H1 (cell line): ENCODE measurements at regions not wholly inside any gene's neighbourhood (a gene's known extent, or its start where the extent isn't known, plus 50 kb on each side); places are given as distances from the start of the nearest gene placed in this dataset.

Experiments
- CTCF ChIA-PET: fragments of 300-600 bp; sonication (Branson Sonifier 250); formaldehyde crosslinking; loops from one replicate; lab custom pipeline; 2021; ENCODE audit not compliant: partially characterized antibody; lab: Charles Lee
- POLR2A ChIA-PET: fragments of 300-600 bp; sonication (Branson Sonifier 250); formaldehyde crosslinking; loops from one replicate; lab custom pipeline; 2021; ENCODE audit warnings: inconsistent platforms; ENCODE audit not compliant: partially characterized antibody; lab: Charles Lee
- DNase-seq, 2 experiments: peaks; one replicate each; pipeline versions ENCODE4 v3.0.0 to v3.0.0-alpha.2; 2010 to 2022; ENCODE audit warnings: low spot score in 2 of 2, low read depth in 1 of 2, mixed read lengths in 1 of 2
- FAIRE-seq: peaks from 2 replicates; lab custom pipeline; 2011; peaks lifted over from hg19 to GRCh38; lab: Jason Lieb, UNC
- H2AFZ ChIP-seq: 2 replicates; pipeline ENCODE4 v1.8.1; 2012; ENCODE audit warnings: low read length, inconsistent platforms
- H2AK5ac ChIP-seq: 2 replicates; pipeline ENCODE4 v1.6.1; 2013; ENCODE audit warnings: low read depth, low read length
- H2BK120ac ChIP-seq: replicated peaks from 2 replicates; pipeline ENCODE3; 2013; ENCODE audit warnings: low read depth, low read length, inconsistent platforms
- H2BK12ac ChIP-seq: 2 replicates; pipeline ENCODE4 v1.6.1; 2013; ENCODE audit warnings: low read depth, low read length
- H2BK15ac ChIP-seq: 2 replicates; pipeline ENCODE4 v1.6.1; 2013; ENCODE audit warnings: low read length
- H2BK20ac ChIP-seq: 2 replicates; pipeline ENCODE4 v1.6.1; 2013; ENCODE audit warnings: low read length
- H2BK5ac ChIP-seq: 2 replicates; pipeline ENCODE4 v1.6.1; 2013; ENCODE audit warnings: low read depth, low read length
- H3K14ac ChIP-seq: 2 replicates; pipeline ENCODE4 v1.6.1; 2013; ENCODE audit warnings: inconsistent platforms; ENCODE audit not compliant: insufficient read length
- H3K18ac ChIP-seq: 2 replicates; pipeline ENCODE4 v1.6.1; 2013; ENCODE audit warnings: low read length; ENCODE audit errors: extremely low read depth
- H3K23ac ChIP-seq: 2 replicates; pipeline ENCODE4 v1.6.1; 2013; ENCODE audit warnings: inconsistent platforms; ENCODE audit not compliant: insufficient read length
- H3K23me2 ChIP-seq: 2 replicates; pipeline ENCODE4 v1.6.1; 2013; ENCODE audit warnings: low read depth, low read length
- H3K27ac ChIP-seq: 2 replicates; pipeline ENCODE4 v1.6.1; 2011; ENCODE audit warnings: low read depth, low read length, inconsistent platforms
- H3K27me3 ChIP-seq, 4 experiments: replicated peaks in 1 of 4; 1 replicate in 1 of 4; 2 replicates in 3 of 4; pipeline versions ENCODE4 v1.6.1 to v1.8.1; 2011 to 2013; ENCODE audit warnings: low read length in 3 of 4, mild to moderate bottlenecking in 3 of 4, inconsistent platforms in 2 of 4, mixed read lengths in 2 of 4, moderate library complexity in 1 of 4; ENCODE audit not compliant: control insufficient read depth in 3 of 4, insufficient read depth in 3 of 4; ENCODE audit errors: extremely low read depth in 1 of 4
- H3K36me3 ChIP-seq, 4 experiments: 2 replicates each; pipeline versions ENCODE4 v1.6.1 to v1.8.1; 2011 to 2013; ENCODE audit warnings: mild to moderate bottlenecking in 4 of 4, low read length in 3 of 4, moderate library complexity in 2 of 4, control low read depth in 1 of 4, inconsistent platforms in 1 of 4; ENCODE audit not compliant: insufficient read depth in 4 of 4, control insufficient read depth in 2 of 4
- H3K4ac ChIP-seq: replicated peaks from 2 replicates; pipeline ENCODE3; 2013; ENCODE audit warnings: low read length, low read depth, mixed read lengths, inconsistent platforms; ENCODE audit not compliant: insufficient read length
- H3K4me1 ChIP-seq, 4 experiments: replicated peaks in 1 of 4; 1 replicate in 1 of 4; 2 replicates in 3 of 4; pipeline versions ENCODE4 v1.6.1 to v1.8.1; 2011 to 2013; ENCODE audit warnings: low read length in 3 of 4, inconsistent platforms in 2 of 4, mixed read lengths in 1 of 4; ENCODE audit not compliant: insufficient read depth in 4 of 4, control insufficient read depth in 3 of 4
- H3K4me2 ChIP-seq, 2 experiments: 2 replicates each; pipeline versions ENCODE4 v1.6.1 to v1.8.1; 2011 to 2013; ENCODE audit warnings: low read depth in 2 of 2, low read length in 2 of 2, control low read depth in 1 of 2, inconsistent platforms in 1 of 2, mild to moderate bottlenecking in 1 of 2; ENCODE audit not compliant: insufficient read depth in 1 of 2
- H3K4me3 ChIP-seq, 4 experiments: fragments of 200-600, 300-600 bp in 1 of 4; sonication (generic), shearing (Covaris generic), sonication (Bioruptor Twin) in 1 of 4; 2 replicates each; pipeline versions ENCODE4 v1.5.1 to v1.8.1; 2011 to 2016; ENCODE audit warnings: low read length in 4 of 4, low read depth in 3 of 4, control low read depth in 2 of 4, inconsistent platforms in 2 of 4, mild to moderate bottlenecking in 2 of 4, mixed read lengths in 1 of 4, moderate library complexity in 1 of 4; ENCODE audit not compliant: insufficient read depth in 2 of 4; ENCODE audit errors: extremely low read depth in 1 of 4
- H3K56ac ChIP-seq: replicated peaks from 2 replicates; pipeline ENCODE3; 2013; ENCODE audit warnings: low read depth, mild to moderate bottlenecking, mixed read lengths, low read length, inconsistent platforms; ENCODE audit not compliant: insufficient read length
- H3K79me1 ChIP-seq: 2 replicates; pipeline ENCODE4 v1.6.1; 2013; ENCODE audit warnings: low read depth, low read length, control low read depth
- H3K79me2 ChIP-seq, 2 experiments: 2 replicates each; pipeline versions ENCODE4 v1.6.1 to v1.8.1; 2012 to 2013; ENCODE audit warnings: low read length in 2 of 2, mild to moderate bottlenecking in 2 of 2, inconsistent platforms in 1 of 2; ENCODE audit not compliant: insufficient read depth in 2 of 2, control insufficient read depth in 1 of 2
- H3K9ac ChIP-seq, 4 experiments: replicated peaks in 1 of 4; 1 replicate in 1 of 4; 2 replicates in 3 of 4; pipeline versions ENCODE4 v1.6.1 to v1.8.1; 2011 to 2013; ENCODE audit warnings: low read depth in 3 of 4, low read length in 3 of 4, control low read depth in 2 of 4, mild to moderate bottlenecking in 2 of 4, moderate library complexity in 2 of 4, inconsistent platforms in 1 of 4; ENCODE audit errors: extremely low read depth in 1 of 4
- H3K9me3 ChIP-seq, 2 experiments: 2 replicates each; pipeline versions ENCODE4 v1.6.1 to v1.8.1; 2012 to 2013; ENCODE audit warnings: mild to moderate bottlenecking in 2 of 2, moderate library complexity in 2 of 2, control low read depth in 1 of 2, inconsistent platforms in 1 of 2, low read depth in 1 of 2, low read length in 1 of 2, mixed read lengths in 1 of 2; ENCODE audit not compliant: insufficient read depth in 2 of 2
- H4K20me1 ChIP-seq, 2 experiments: replicated peaks in 1 of 2; 2 replicates each; pipeline versions ENCODE3 to v1.8.1; 2011 to 2013; ENCODE audit warnings: inconsistent platforms in 2 of 2, low read length in 2 of 2, mild to moderate bottlenecking in 1 of 2; ENCODE audit not compliant: insufficient read depth in 2 of 2, control insufficient read depth in 1 of 2
- H4K5ac ChIP-seq: 2 replicates; pipeline ENCODE4 v1.6.1; 2013; ENCODE audit warnings: low read length, low read depth, mixed read lengths, inconsistent platforms; ENCODE audit not compliant: insufficient read length
- H4K8ac ChIP-seq: 2 replicates; pipeline ENCODE4 v1.8.0; 2013; ENCODE audit warnings: mild to moderate bottlenecking, moderate library complexity, low read length, inconsistent platforms; ENCODE audit not compliant: insufficient read depth; ENCODE audit errors: extremely low read depth
- H4K91ac ChIP-seq: replicated peaks from 2 replicates; pipeline ENCODE3; 2013; ENCODE audit warnings: low read length, mixed read lengths, inconsistent platforms; ENCODE audit not compliant: insufficient read length
- CBX5 ChIP-seq: fragments of 300-800, 300-1000 bp; sonication (generic); IDR thresholded peaks from 2 replicates; pipeline ENCODE4 v1.7.1; 2016; ENCODE audit warnings: antibody characterized with exemption, low read length, low read depth
- CBX8 ChIP-seq: fragments of 300-800, 300-1000 bp; sonication (generic); IDR thresholded peaks from 2 replicates; pipeline ENCODE4 v1.7.1; 2016; ENCODE audit warnings: low read depth, low read length, borderline replicate concordance
- CHD1 ChIP-seq: IDR thresholded peaks from 2 replicates; pipeline ENCODE4 v1.6.1; 2012; ENCODE audit warnings: low read depth, low read length, improper control_type of control experiment
- EGR1 ChIP-seq: IDR thresholded peaks from 2 replicates; pipeline ENCODE4 v1.6.1; 2011; ENCODE audit warnings: low read depth, low read length, borderline replicate concordance
- GTF2F1 ChIP-seq: IDR thresholded peaks from 2 replicates; pipeline ENCODE4 v1.6.1; 2012; ENCODE audit warnings: low read depth, low read length, improper control_type of control experiment, borderline replicate concordance
- JUN ChIP-seq: IDR thresholded peaks from 2 replicates; pipeline ENCODE4 v1.6.1; 2011; ENCODE audit warnings: low read depth, mild to moderate bottlenecking, improper control_type of control experiment, low read length
- KDM4A ChIP-seq: IDR thresholded peaks from one replicate; pipeline ENCODE4 v1.7.1; 2012; ENCODE audit warnings: low read depth, mild to moderate bottlenecking, moderate library complexity, low read length, inconsistent platforms; ENCODE audit not compliant: severe bottlenecking
- RFX5 ChIP-seq: IDR thresholded peaks from 2 replicates; pipeline ENCODE4 v1.6.1; 2011; ENCODE audit warnings: low read depth, low read length, improper control_type of control experiment, borderline replicate concordance
- RXRA ChIP-seq: IDR thresholded peaks from 2 replicates; pipeline ENCODE4 v1.6.1; 2011; ENCODE audit warnings: low read depth, mild to moderate bottlenecking, low read length, moderate library complexity; ENCODE audit not compliant: insufficient read depth
- SIRT6 ChIP-seq: IDR thresholded peaks from one replicate; pipeline ENCODE4 v1.7.1; 2012; ENCODE audit warnings: low read length, inconsistent platforms
- SIX5 ChIP-seq: IDR thresholded peaks from 2 replicates; pipeline ENCODE4 v1.6.1; 2011; ENCODE audit warnings: mild to moderate bottlenecking, low read depth, low read length
- SP1 ChIP-seq: IDR thresholded peaks from 2 replicates; pipeline ENCODE4 v1.6.1; 2011; ENCODE audit warnings: low read depth, low read length
- TAF1 ChIP-seq: IDR thresholded peaks from 2 replicates; pipeline ENCODE4 v1.6.1; 2011; ENCODE audit warnings: mild to moderate bottlenecking, low read depth, low read length
- TEAD4 ChIP-seq: IDR thresholded peaks from 2 replicates; pipeline ENCODE4 v1.6.1; 2012; ENCODE audit warnings: low read depth, low read length, inconsistent platforms, mixed read lengths
- USF2 ChIP-seq: IDR thresholded peaks from 2 replicates; pipeline ENCODE4 v1.6.1; 2011; ENCODE audit warnings: low read length, improper control_type of control experiment
- YY1 ChIP-seq: IDR thresholded peaks from 2 replicates; pipeline ENCODE4 v1.6.1; 2011; ENCODE audit warnings: low read depth, mild to moderate bottlenecking, low read length

DNA sequence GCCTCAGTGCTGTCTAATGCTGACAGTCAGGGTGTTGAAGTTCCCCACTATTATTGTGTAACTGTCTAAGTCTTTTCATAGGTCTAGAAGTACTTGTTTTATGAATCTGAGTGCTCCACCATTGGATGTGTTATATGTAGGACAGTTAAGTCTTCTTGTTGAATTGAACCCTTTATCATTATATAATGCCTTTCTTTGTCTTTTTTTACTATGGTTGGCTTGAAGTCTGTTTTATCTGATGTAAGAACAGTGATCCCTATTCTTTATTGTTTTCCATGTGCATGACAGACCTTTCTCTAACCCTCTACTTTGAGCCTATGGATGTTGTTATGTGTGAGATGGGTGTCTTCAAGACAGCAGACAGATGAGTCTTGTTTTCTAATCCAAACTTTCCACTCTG is 107.8 kb upstream of the C11orf58 start:
- H4K20me1 ChIP-seq: no peaks in the 10 kb centered on the region
- H3K4ac ChIP-seq: no peak overlapping the region
- H2BK120ac ChIP-seq: no peak overlapping the region
- no peak overlapping the region for H2BK20ac ChIP-seq
- H2AK5ac ChIP-seq: no peak overlapping the region
- H3K4me3 ChIP-seq: no peak overlapping the region
- H4K5ac ChIP-seq: no peak overlapping the region
- no peak overlapping the region for H3K4me2 ChIP-seq
- H3K27ac ChIP-seq: no peak overlapping the region
- H2BK12ac ChIP-seq: no peak overlapping the region
- H3K9me3 ChIP-seq: peaks cover 5 to 7% of the 10 kb centered on the region in 2 experiments; a peak in 3 of 4 replicates
- H3K23me2 ChIP-seq: no peaks in the 10 kb centered on the region
- DNase-seq: no peak
- no peak overlapping the region for H3K14ac ChIP-seq
- TF ChIP-seq CBX8 (no peak), KDM4A (no peak), TAF1 (no peak), USF2 (no peak), JUN (no peak), CBX5 (no peak), SIX5 (no peak), YY1 (no peak), GTF2F1 (no peak), EGR1 (no peak), RFX5 (no peak), CHD1 (no peak), SIRT6 (no peak), SP1 (no peak), TEAD4 (no peak), RXRA (no peak)
- no peak overlapping the region for H3K56ac ChIP-seq
- H2BK15ac ChIP-seq: no peak overlapping the region
- no peak for FAIRE-seq
- H3K36me3 ChIP-seq: no peaks in the 10 kb centered on the region
- no peaks in the 10 kb centered on the region for H3K27me3 ChIP-seq
- ChIA-PET POLR2A (no interaction called here), CTCF (interaction anchor here (1.8 kb wide), 1 partner anchor 17 kb away, joined by 5 read pairs; no protein-coding TSS in a partner anchor)
- no peak overlapping the region for H4K8ac ChIP-seq
- H4K91ac ChIP-seq: no peak overlapping the region
- H3K23ac ChIP-seq: no peak overlapping the region
- H2BK5ac ChIP-seq: no peak overlapping the region
- H3K18ac ChIP-seq: no peak overlapping the region
- H3K9ac ChIP-seq: no peak overlapping the region
- no peaks in the 10 kb centered on the region for H3K79me2 ChIP-seq
- H3K4me1 ChIP-seq: no peaks in the 10 kb centered on the region
- H2AFZ ChIP-seq: no peak overlapping the region
- H3K79me1 ChIP-seq: no peaks in the 10 kb centered on the region
